ENCODE measurements at regions not wholly inside any gene's neighbourhood (a gene's known extent, or its start where the extent isn't known, plus 50 kb on each side); places are given as distances from the start of the nearest gene placed in this dataset.

GRCh38 chr2:103145739-103146138 lies 383.9 kb downstream of the TMEM182 start:
- no peaks in the 10 kb centered on the region for H3K4me1 ChIP-seq
- no peak overlapping the region for H3K4me3 ChIP-seq
- TF ChIP-seq POLR2A (IDR thresholded peaks at IDR 0.05) = no peak
- TF ChIP-seq POLR2AphosphoS5 (IDR thresholded peaks at IDR 0.05) = no peak
- no peak for TF ChIP-seq CTCF (IDR thresholded peaks at IDR 0.05)
- H3K36me3 ChIP-seq = no peaks in the 10 kb centered on the region
- H3K9me3 ChIP-seq = no peaks in the 10 kb centered on the region
- intact Hi-C loops (cut with DNase I; ENCODE audit: low total_unique reads) = no loop called here
- DNase-seq (ENCODE audit: low spot score in 2 of 2) = no peak
- H3K27me3 ChIP-seq = no peaks in the 10 kb centered on the region
- H3K27ac ChIP-seq = no peak overlapping the region

- H3K27me3 ChIP-seq = no peaks in the 10 kb centered on the region
- H3K27ac ChIP-seq = no peak overlapping the region
- intact Hi-C loops (cut with DNase I; ENCODE audit: low total_unique reads) = no loop called here
- TF ChIP-seq POLR2A (IDR thresholded peaks at IDR 0.05) = no peak
- no peak for TF ChIP-seq POLR2AphosphoS5 (IDR thresholded peaks at IDR 0.05)
- TF ChIP-seq CTCF (IDR thresholded peaks at IDR 0.05) = no peak
- no peaks in the 10 kb centered on the region for H3K9me3 ChIP-seq
- DNase-seq (ENCODE audit: low spot score in 2 of 2) = no peak
- no peaks in the 10 kb centered on the region for H3K4me1 ChIP-seq
- H3K4me3 ChIP-seq = no peak overlapping the region
- H3K36me3 ChIP-seq = no peaks in the 10 kb centered on the region
Observed at GRCh38 chr2:103151046-103151445, 389.2 kb downstream of the TMEM182 start.

- Histone ChIP-seq H3K27ac (no peak overlapping the region), H3K27me3 (no peaks in the 10 kb centered on the region), H3K4me3 (no peak overlapping the region), H3K36me3 (no peaks in the 10 kb centered on the region), H3K4me1 (no peaks in the 10 kb centered on the region), H3K9me3 (no peaks in the 10 kb centered on the region)
- no peak for DNase-seq (ENCODE audit: low spot score in 2 of 2)
- intact Hi-C loops (cut with DNase I; ENCODE audit: low total_unique reads) = no loop called here
- TF ChIP-seq POLR2A (IDR thresholded peaks at IDR 0.05) (no peak), CTCF (IDR thresholded peaks at IDR 0.05) (no peak), POLR2AphosphoS5 (IDR thresholded peaks at IDR 0.05) (no peak)
Observed at GRCh38 chr2:103152556-103152955, 390.7 kb downstream of the TMEM182 start.

- TF ChIP-seq CTCF (IDR thresholded peaks at IDR 0.05) (no peak), POLR2AphosphoS5 (IDR thresholded peaks at IDR 0.05) (no peak), POLR2A (IDR thresholded peaks at IDR 0.05) (no peak)
- DNase-seq (ENCODE audit: low spot score in 2 of 2) = no peak
- Histone ChIP-seq H3K9me3 (no peaks in the 10 kb centered on the region), H3K36me3 (no peaks in the 10 kb centered on the region), H3K4me3 (no peak overlapping the region), H3K27ac (no peak overlapping the region), H3K4me1 (no peaks in the 10 kb centered on the region), H3K27me3 (no peaks in the 10 kb centered on the region)
- intact Hi-C loops (cut with DNase I; ENCODE audit: low total_unique reads) = no loop called here
Observed at GRCh38 chr2:103153580-103154284, 391.9 kb downstream of the TMEM182 start.

GRCh38 chr2:103155308-103155707 lies 393.5 kb downstream of the TMEM182 start:
- Histone ChIP-seq H3K4me1 (no peaks in the 10 kb centered on the region), H3K36me3 (no peaks in the 10 kb centered on the region), H3K9me3 (no peaks in the 10 kb centered on the region), H3K27ac (no peak overlapping the region), H3K4me3 (no peak overlapping the region), H3K27me3 (no peaks in the 10 kb centered on the region)
- intact Hi-C loops (cut with DNase I; ENCODE audit: low total_unique reads) = no loop called here
- TF ChIP-seq CTCF (IDR thresholded peaks at IDR 0.05) (no peak), POLR2AphosphoS5 (IDR thresholded peaks at IDR 0.05) (no peak), POLR2A (IDR thresholded peaks at IDR 0.05) (no peak)
- DNase-seq (ENCODE audit: low spot score in 2 of 2) = no peak
